ENCODE measurements at regions not wholly inside any gene's neighbourhood (a gene's known extent, or its start where the extent isn't known, plus 50 kb on each side); places are given as distances from the start of the nearest gene placed in this dataset.
"Not testable (repeated sequence)": the region's sequence is repeated elsewhere in the genome, so short reads cannot be mapped to it uniquely, and the experiment has no call there.

DNA sequence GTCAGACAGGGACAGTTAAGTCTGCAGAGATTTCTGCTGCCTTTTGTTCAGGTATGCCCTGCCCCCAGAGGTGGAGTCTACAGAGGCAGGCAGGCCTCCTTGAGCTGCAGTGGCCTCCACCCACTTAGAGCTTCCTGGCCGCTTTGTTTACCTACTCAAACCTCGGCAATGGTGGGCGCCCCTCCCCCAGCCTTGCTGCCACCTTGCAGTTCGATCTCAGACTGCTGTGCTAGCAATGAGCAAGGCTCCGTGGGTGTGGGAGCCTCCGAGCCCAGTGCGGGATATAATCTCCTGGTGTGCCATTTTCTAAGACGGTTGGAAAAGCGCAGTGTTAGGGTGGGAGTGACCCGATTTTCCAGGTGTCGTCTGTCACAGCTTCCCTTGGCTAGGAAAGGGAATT is 465.7 kb upstream of the LRRC7 start:
- TF ChIP-seq EZH2 (IDR thresholded peaks at IDR 0.05; ENCODE audit: insufficient read depth, poor library complexity, severe bottlenecking); EZH2phosphoT487 (IDR thresholded peaks at IDR 0.05; ENCODE audit: insufficient read depth, low read depth): not testable (repeated sequence)

All from GM23248 (cell line).